ENCODE measurements at regions not wholly inside any gene's neighbourhood (a gene's known extent, or its start where the extent isn't known, plus 50 kb on each side); places are given as distances from the start of the nearest gene placed in this dataset.

DNA sequence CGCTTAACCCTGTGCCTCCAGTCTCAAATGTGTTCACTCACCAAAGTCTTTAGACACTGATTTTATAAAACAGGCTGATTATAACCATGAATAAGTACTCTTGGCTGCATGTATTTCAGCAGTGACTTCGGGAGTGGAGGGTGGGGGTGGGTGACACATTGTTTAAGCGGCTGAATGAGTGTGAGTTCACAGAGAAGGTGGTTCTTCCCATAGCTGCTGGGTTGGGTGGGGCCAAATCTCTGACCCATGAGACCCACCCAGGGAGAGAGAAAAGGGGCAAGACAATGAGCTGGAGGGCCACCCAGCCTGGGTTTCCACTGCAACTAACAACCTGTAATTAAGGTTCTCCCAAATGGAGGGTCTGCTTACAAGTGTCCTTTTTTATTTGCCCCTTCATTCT is 96.4 kb downstream of the SYNE3 start:
- TF ChIP-seq, protein P1, sequence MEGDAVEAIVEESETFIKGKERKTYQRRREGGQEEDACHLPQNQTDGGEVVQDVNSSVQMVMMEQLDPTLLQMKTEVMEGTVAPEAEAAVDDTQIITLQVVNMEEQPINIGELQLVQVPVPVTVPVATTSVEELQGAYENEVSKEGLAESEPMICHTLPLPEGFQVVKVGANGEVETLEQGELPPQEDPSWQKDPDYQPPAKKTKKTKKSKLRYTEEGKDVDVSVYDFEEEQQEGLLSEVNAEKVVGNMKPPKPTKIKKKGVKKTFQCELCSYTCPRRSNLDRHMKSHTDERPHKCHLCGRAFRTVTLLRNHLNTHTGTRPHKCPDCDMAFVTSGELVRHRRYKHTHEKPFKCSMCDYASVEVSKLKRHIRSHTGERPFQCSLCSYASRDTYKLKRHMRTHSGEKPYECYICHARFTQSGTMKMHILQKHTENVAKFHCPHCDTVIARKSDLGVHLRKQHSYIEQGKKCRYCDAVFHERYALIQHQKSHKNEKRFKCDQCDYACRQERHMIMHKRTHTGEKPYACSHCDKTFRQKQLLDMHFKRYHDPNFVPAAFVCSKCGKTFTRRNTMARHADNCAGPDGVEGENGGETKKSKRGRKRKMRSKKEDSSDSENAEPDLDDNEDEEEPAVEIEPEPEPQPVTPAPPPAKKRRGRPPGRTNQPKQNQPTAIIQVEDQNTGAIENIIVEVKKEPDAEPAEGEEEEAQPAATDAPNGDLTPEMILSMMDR (IDR thresholded peaks at IDR 0.05) = no peak
- TF ChIP-seq POLR2A (IDR thresholded peaks at IDR 0.05) = no peak
